ENCODE measurements at regions not wholly inside any gene's neighbourhood (a gene's known extent, or its start where the extent isn't known, plus 50 kb on each side); places are given as distances from the start of the nearest gene placed in this dataset.

DNA sequence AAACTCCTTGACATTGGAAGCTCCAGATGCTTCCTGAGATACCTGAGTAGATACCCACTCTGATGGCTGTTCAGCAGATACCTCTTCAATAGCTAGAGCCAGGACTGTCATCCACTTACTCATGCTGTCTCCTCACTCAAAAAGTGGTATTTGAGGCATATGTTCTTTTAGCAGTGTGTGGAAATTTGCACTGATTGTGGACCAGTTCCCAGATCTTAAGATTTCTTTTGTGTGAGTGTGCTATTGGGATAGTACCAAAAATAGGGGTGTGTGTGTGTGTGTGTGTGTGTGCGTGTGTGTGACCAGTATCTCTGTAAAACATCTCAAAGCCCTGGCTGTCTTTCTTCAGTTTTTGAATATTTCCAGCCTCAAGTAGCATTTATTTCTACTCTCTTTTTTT, 108.3 kb downstream of the SLITRK5 start:
- Histone ChIP-seq H3K4me1 (no peaks in the 10 kb centered on the region), H3K27ac (no peak overlapping the region), H3K9me3 (no peaks in the 10 kb centered on the region), H3K27me3 (no peaks in the 10 kb centered on the region), H3K4me3 (no peak overlapping the region), H3K36me3 (no peaks in the 10 kb centered on the region)
- 57 to 73% methylated on average over 1 of the region's 1 CpG for WGBS, 2 donors
- TF ChIP-seq, protein P1, sequence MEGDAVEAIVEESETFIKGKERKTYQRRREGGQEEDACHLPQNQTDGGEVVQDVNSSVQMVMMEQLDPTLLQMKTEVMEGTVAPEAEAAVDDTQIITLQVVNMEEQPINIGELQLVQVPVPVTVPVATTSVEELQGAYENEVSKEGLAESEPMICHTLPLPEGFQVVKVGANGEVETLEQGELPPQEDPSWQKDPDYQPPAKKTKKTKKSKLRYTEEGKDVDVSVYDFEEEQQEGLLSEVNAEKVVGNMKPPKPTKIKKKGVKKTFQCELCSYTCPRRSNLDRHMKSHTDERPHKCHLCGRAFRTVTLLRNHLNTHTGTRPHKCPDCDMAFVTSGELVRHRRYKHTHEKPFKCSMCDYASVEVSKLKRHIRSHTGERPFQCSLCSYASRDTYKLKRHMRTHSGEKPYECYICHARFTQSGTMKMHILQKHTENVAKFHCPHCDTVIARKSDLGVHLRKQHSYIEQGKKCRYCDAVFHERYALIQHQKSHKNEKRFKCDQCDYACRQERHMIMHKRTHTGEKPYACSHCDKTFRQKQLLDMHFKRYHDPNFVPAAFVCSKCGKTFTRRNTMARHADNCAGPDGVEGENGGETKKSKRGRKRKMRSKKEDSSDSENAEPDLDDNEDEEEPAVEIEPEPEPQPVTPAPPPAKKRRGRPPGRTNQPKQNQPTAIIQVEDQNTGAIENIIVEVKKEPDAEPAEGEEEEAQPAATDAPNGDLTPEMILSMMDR (IDR thresholded peaks at IDR 0.05): no peak
- no peak for TF ChIP-seq POLR2A (IDR thresholded peaks at IDR 0.05)
- DNase-seq: no peak
- intact Hi-C loops (cut with DNase I): no loop called here

DNA sequence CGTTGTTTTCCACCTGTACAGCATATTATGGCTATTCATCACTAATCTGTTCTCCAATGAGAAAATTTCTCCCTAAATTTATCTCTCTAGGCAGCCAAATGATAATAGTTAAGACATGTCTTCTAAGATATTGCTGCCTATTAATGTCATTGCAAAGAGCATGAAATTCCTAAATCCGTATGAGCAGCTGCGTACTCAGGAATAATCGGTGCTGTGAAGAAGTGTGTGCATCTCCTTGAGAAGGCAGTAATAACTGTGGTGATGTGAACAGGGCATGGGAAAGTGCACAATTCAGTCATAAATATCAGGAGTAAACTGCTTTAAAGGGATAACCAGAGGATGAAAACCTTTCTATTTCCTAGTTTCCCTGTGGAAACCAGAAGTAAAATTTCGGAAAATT, 112.2 kb downstream of the SLITRK5 start:
- TF ChIP-seq POLR2A (IDR thresholded peaks at IDR 0.05): no peak
- TF ChIP-seq, protein P1 (IDR thresholded peaks at IDR 0.05): no peak
- Histone ChIP-seq H3K4me1 (no peaks in the 10 kb centered on the region), H3K4me3 (no peak overlapping the region), H3K27ac (no peak overlapping the region), H3K27me3 (no peaks in the 10 kb centered on the region), H3K36me3 (no peaks in the 10 kb centered on the region), H3K9me3 (no peaks in the 10 kb centered on the region)
- WGBS, 2 donors: 79 to 82% methylated on average over 5 of the region's 5 CpGs
- intact Hi-C loops (cut with DNase I): no loop called here
- no peak for DNase-seq

DNA sequence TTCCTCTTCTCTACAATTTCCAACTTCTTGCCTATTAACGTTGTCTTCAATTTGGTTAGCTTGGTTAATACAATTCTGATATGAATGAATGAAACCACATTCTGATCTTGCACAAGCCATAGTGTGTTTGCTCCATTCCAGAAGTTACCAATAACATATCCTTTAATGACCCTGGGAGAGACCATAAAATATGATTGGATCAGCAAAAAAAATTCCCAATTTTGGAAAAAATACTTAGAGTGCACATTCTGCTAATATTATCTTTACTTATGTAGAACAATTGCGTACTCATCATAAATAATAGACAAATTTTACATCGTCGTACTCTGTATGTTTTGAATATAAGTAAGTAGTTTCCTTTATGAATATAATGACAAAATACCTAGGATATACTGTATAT, 117.2 kb downstream of the SLITRK5 start:
- TF ChIP-seq POLR2A (IDR thresholded peaks at IDR 0.05): no peak
- Histone ChIP-seq H3K4me1 (no peaks in the 10 kb centered on the region), H3K9me3 (no peaks in the 10 kb centered on the region), H3K27ac (no peak overlapping the region), H3K27me3 (no peaks in the 10 kb centered on the region), H3K4me3 (no peak overlapping the region), H3K36me3 (no peaks in the 10 kb centered on the region)
- intact Hi-C loops (cut with DNase I): no loop called here
- WGBS, 2 donors: 86 to 89% methylated on average over 4 of the region's 4 CpGs
- no peak for DNase-seq

DNA sequence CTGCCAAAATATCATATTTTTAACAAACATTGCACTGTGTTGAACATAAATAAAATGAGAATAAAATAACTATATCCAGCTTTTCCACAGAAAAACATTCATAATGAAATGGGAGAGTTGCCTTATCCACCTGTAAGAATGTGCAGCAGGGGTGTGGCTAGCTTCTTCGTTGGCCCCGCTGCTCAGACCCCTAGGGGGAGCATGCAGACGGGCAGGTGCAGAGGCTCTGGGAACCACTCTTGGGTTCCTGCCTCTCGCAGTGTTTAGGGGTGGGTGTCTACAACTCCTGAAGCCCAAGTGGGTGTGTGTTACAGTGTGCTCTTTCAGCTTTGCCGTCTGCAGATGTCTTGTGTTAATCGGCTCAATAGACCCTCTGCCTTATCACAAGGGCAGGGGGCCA, 121.7 kb downstream of the SLITRK5 start:
- TF ChIP-seq, protein P1 (IDR thresholded peaks at IDR 0.05): no peak
- no peak for TF ChIP-seq POLR2A (IDR thresholded peaks at IDR 0.05)
- no peaks in the 10 kb centered on the region for H3K4me1 ChIP-seq
- H3K27ac ChIP-seq: no peak overlapping the region
- H3K4me3 ChIP-seq: no peak overlapping the region
- no peaks in the 10 kb centered on the region for H3K36me3 ChIP-seq
- no peak for DNase-seq
- WGBS, 2 donors: 64 to 67% methylated on average over 5 to 6 of the region's 6 CpGs
- intact Hi-C loops (cut with DNase I): no loop called here
- H3K27me3 ChIP-seq: no peaks in the 10 kb centered on the region
- no peaks in the 10 kb centered on the region for H3K9me3 ChIP-seq

DNA sequence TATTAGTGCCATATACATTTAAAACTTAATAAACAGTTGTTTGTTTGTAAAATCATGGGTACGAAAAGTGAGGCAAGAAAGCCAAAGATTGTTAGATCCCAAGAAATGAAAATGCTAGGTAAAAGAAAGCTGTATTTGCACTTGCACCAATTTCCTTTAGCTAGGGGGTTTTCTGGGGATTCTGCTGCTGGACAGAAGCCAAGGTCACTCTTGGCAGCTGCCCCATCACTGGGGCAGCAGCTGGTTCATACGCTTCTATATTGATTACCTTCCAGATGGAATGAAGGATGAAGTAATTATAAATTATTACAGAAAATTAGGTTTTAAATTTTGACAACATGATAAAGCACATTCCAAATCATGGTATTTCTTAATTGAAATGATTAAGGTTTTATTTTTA, 127.4 kb downstream of the SLITRK5 start:
- intact Hi-C loops (cut with DNase I): no loop called here
- Histone ChIP-seq H3K36me3 (no peaks in the 10 kb centered on the region), H3K9me3 (no peaks in the 10 kb centered on the region), H3K4me3 (no peak overlapping the region), H3K4me1 (no peaks in the 10 kb centered on the region), H3K27me3 (no peaks in the 10 kb centered on the region), H3K27ac (no peak overlapping the region)
- DNase-seq: no peak
- WGBS, 2 donors: 43 to 52% methylated on average over 2 of the region's 2 CpGs
- TF ChIP-seq, protein P1 (IDR thresholded peaks at IDR 0.05): no peak
- no peak for TF ChIP-seq POLR2A (IDR thresholded peaks at IDR 0.05)

DNA sequence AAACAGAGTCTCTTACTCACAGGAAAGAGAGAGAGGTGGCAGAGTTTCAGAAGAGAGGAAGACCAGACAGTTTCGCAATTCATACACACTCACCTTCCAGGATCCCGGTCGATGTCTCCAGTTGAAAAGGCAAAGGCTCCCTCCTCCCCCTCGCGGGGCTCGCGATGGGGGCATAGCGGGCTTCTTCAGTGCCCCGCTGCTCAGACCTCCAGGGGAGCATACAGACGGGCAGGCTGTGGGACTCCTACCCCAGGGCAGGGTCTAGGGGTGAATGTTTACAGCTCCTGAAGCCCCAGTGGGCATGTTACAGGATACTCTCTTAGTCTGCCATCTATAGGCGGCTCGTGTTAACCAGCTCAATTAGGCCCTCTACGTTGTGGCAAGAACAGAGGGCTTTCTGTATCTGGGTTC, 139.2 kb downstream of the SLITRK5 start:
- intact Hi-C loops (cut with DNase I): no loop called here
- Histone ChIP-seq H3K36me3 (no peaks in the 10 kb centered on the region), H3K9me3 (no peaks in the 10 kb centered on the region), H3K4me3 (no peak overlapping the region), H3K4me1 (no peaks in the 10 kb centered on the region), H3K27ac (no peak overlapping the region), H3K27me3 (no peaks in the 10 kb centered on the region)
- TF ChIP-seq, protein P1 (IDR thresholded peaks at IDR 0.05): no peak
- no peak for TF ChIP-seq POLR2A (IDR thresholded peaks at IDR 0.05)
- no peak for DNase-seq
- WGBS, 2 donors: 54 to 87% methylated on average over 4 to 9 of the region's 13 CpGs

Data from esophagus squamous epithelium (tissue), 5 donors.